Spleen (tissue), 11 donors: ENCODE measurements at regions not wholly inside any gene's neighbourhood (a gene's known extent, or its start where the extent isn't known, plus 50 kb on each side); places are given as distances from the start of the nearest gene placed in this dataset.

Experiments used
- DNase-seq: peaks from one replicate; pipeline ENCODE4 v3.0.0-alpha.2; 2020
- H3K27ac ChIP-seq, 8 donors: fragments of 200-600 bp; sonication (generic) in 7 of 8; 1 replicate in 4 of 8; 2 replicates in 4 of 8; pipeline versions ENCODE4 v1.5.0 to v1.8.0; 2016 to 2021; ENCODE audit warnings: inconsistent platforms in 4 of 8, mild to moderate bottlenecking in 4 of 8, moderate library complexity in 1 of 8
- H3K27me3 ChIP-seq, 7 donors: fragments of 200-600 bp; sonication (generic) in 6 of 7; replicated peaks in 1 of 7; 1 replicate in 4 of 7; 2 replicates in 3 of 7; pipeline versions ENCODE4 v1.5.0 to v1.8.0; 2016 to 2021; ENCODE audit warnings: inconsistent platforms in 3 of 7, mild to moderate bottlenecking in 1 of 7
- H3K36me3 ChIP-seq, 6 donors: fragments of 200-600 bp; sonication (generic) in 5 of 6; 1 replicate in 4 of 6; 2 replicates in 2 of 6; pipeline versions ENCODE4 v1.5.0 to v1.8.0; 2016 to 2021; ENCODE audit warnings: inconsistent platforms in 2 of 6
- H3K4me1 ChIP-seq, 6 donors: fragments of 200-600 bp; sonication (generic) in 5 of 6; 1 replicate in 3 of 6; 2 replicates in 3 of 6; pipeline versions ENCODE4 v1.5.0 to v1.8.0; 2016 to 2021; ENCODE audit warnings: inconsistent platforms in 3 of 6
- H3K4me3 ChIP-seq, 8 donors: fragments of 200-600 bp; sonication (generic) in 7 of 8; 1 replicate in 4 of 8; 2 replicates in 4 of 8; pipeline versions ENCODE4 v1.5.0 to v1.8.0; 2016 to 2021; ENCODE audit warnings: inconsistent platforms in 4 of 8, mild to moderate bottlenecking in 4 of 8, moderate library complexity in 2 of 8
- H3K9me3 ChIP-seq, 8 donors: fragments of 200-600 bp; sonication (generic) in 7 of 8; 1 replicate in 4 of 8; 2 replicates in 4 of 8; pipeline versions ENCODE4 v1.5.0 to v1.8.0; 2016 to 2021; ENCODE audit warnings: inconsistent platforms in 4 of 8
- CTCF ChIP-seq, 11 experiments: fragments of 200-600 bp in 7 of 11; fragments of 450-650 bp in 4 of 11; sonication (generic) in 4 of 11; IDR thresholded peaks in 8 of 11; conservative IDR thresholded peaks in 3 of 11; 1 replicate in 7 of 11; 2 replicates in 4 of 11; pipeline versions ENCODE4 v1.4.0 to v1.8.0; 2016 to 2021; ENCODE audit warnings: antibody characterized with exemption in 11 of 11, inconsistent platforms in 4 of 11, mild to moderate bottlenecking in 1 of 11
- POLR2A ChIP-seq, 3 donors: fragments of 450-650 bp; IDR thresholded peaks; one replicate each; pipeline ENCODE4 v1.5.1; 2017; ENCODE audit warnings: antibody characterized with exemption in 3 of 3, mild to moderate bottlenecking in 1 of 3
- POLR2AphosphoS5 ChIP-seq, 3 donors: sonication (generic); formaldehyde crosslinking; IDR thresholded peaks; one replicate each; pipeline ENCODE4 v1.5.1; 2017; ENCODE audit warnings: antibody characterized with exemption in 3 of 3
- WGBS, 5 donors: extraction: QIAGEN DNeasy Blood & Tissue Kit in 3 of 5; methylation state at CpG; one replicate each; pipeline versions ENCODE4 v1.1.5 to v1.1.7; 2013 to 2018; 5-methylcytosine and 5-hydroxymethylcytosine counted together
- intact Hi-C: fragments of 100-400 bp; cut with DNase I; formaldehyde crosslinking; loops from one replicate; pipeline ENCODE4 v1.15.0; 2023; ENCODE audit warnings: low total_unique reads
- donor health status: healthy with polysubstance abuse.
- donor health status: DM: no; HTN: no; CAD: no; lungs with moderate emphysema.
- donor health status: DM: no; HTN: no; CAD: no.
- donor health status: Bipolar disorder and iron deficiency.
- donor health status: healthy.
- donor health status: DM: no; HTN: no; CAD: no.
- donor health status: DM: yes; HTN: yes; CAD: no.

GRCh38 chr15:61537337-61537736, 308.2 kb upstream of the RORA start:
- H3K27me3 ChIP-seq, result peaks cover 0 to 28% (median 0%) of the 10 kb centered on the region in 7 donors
- no peaks in the 10 kb centered on the region for H3K9me3 ChIP-seq
- H3K36me3 ChIP-seq, result no peaks in the 10 kb centered on the region
- 68 to 83% (median 76%) methylated on average over 3 of the region's 3 CpGs for WGBS, 5 donors
- no peak overlapping the region for H3K4me3 ChIP-seq
- DNase-seq, result no peak
- H3K4me1 ChIP-seq, result no peaks in the 10 kb centered on the region
- TF ChIP-seq POLR2AphosphoS5 (IDR thresholded peaks at IDR 0.05) (no peak), POLR2A (IDR thresholded peaks at IDR 0.05) (no peak), CTCF (IDR thresholded peaks at IDR 0.05 in 8 of 11, conservative IDR thresholded peaks at IDR 0.05 in 3 of 11) (no peak)
- H3K27ac ChIP-seq, result no peak overlapping the region
- intact Hi-C loops, result no loop called here

- Histone ChIP-seq H3K27me3 (peaks cover 0 to 28% (median 0%) of the 10 kb centered on the region in 7 donors), H3K9me3 (no peaks in the 10 kb centered on the region), H3K4me3 (no peak overlapping the region), H3K27ac (no peak overlapping the region), H3K4me1 (no peaks in the 10 kb centered on the region), H3K36me3 (no peaks in the 10 kb centered on the region)
- TF ChIP-seq POLR2AphosphoS5 (IDR thresholded peaks at IDR 0.05) (no peak), POLR2A (IDR thresholded peaks at IDR 0.05) (no peak), CTCF (IDR thresholded peaks at IDR 0.05 in 8 of 11, conservative IDR thresholded peaks at IDR 0.05 in 3 of 11) (no peak)
- no peak for DNase-seq
- intact Hi-C loops, result no loop called here
- 55 to 80% (median 75%) methylated on average over 3 of the region's 3 CpGs for WGBS, 5 donors
These were observed 305.9 kb upstream of the RORA start for GRCh38 chr15:61534986-61535385.

GRCh38 chr15:61530769-61531168, 301.7 kb upstream of the RORA start:
- no peak for TF ChIP-seq POLR2A (IDR thresholded peaks at IDR 0.05)
- TF ChIP-seq POLR2AphosphoS5 (IDR thresholded peaks at IDR 0.05), result no peak
- TF ChIP-seq CTCF (IDR thresholded peaks at IDR 0.05 in 8 of 11, conservative IDR thresholded peaks at IDR 0.05 in 3 of 11), result no peak
- Histone ChIP-seq H3K27ac (no peak overlapping the region), H3K9me3 (no peaks in the 10 kb centered on the region), H3K27me3 (peaks cover 0 to 17% (median 0%) of the 10 kb centered on the region in 7 donors), H3K36me3 (no peaks in the 10 kb centered on the region), H3K4me1 (peaks cover 0 to 7% (median 0%) of the 10 kb centered on the region in 6 donors), H3K4me3 (no peak overlapping the region)
- intact Hi-C loops, result no loop called here
- 58 to 70% (median 69%) methylated on average over 2 of the region's 2 CpGs for WGBS, 5 donors
- no peak for DNase-seq

- Histone ChIP-seq H3K9me3 (no peaks in the 10 kb centered on the region), H3K27me3 (no peaks in the 10 kb centered on the region), H3K27ac (no peak overlapping the region), H3K36me3 (no peaks in the 10 kb centered on the region), H3K4me3 (no peak overlapping the region), H3K4me1 (peaks cover 0 to 7% (median 0%) of the 10 kb centered on the region in 6 donors)
- TF ChIP-seq POLR2AphosphoS5 (IDR thresholded peaks at IDR 0.05), result no peak
- no peak for TF ChIP-seq CTCF (IDR thresholded peaks at IDR 0.05 in 8 of 11, conservative IDR thresholded peaks at IDR 0.05 in 3 of 11)
- TF ChIP-seq POLR2A (IDR thresholded peaks at IDR 0.05), result no peak
- intact Hi-C loops, result no loop called here
- no peak for DNase-seq
- WGBS, 5 donors, result 18 to 43% (median 36%) methylated on average over 2 of the region's 2 CpGs
These were observed 299.4 kb upstream of the RORA start for GRCh38 chr15:61528581-61528910.
